Fibroblast of pulmonary artery (primary cell): ENCODE measurements at regions not wholly inside any gene's neighbourhood (a gene's known extent, or its start where the extent isn't known, plus 50 kb on each side); places are given as distances from the start of the nearest gene placed in this dataset.
A peak's percentile ranks its signal among the peaks of the same experiment; 100 is the strongest.

Experiments used
- DNase-seq: peaks from one replicate; pipeline ENCODE4 v3.0.0-alpha.2; 2010; ENCODE audit warnings: low read depth
- H3K4me3 ChIP-seq: replicated peaks from 2 replicates; pipeline ENCODE4 v1.5.1; 2011; ENCODE audit warnings: low read depth, mild to moderate bottlenecking, control low read depth, low read length, moderate library complexity
- CTCF ChIP-seq: IDR thresholded peaks from 2 replicates; pipeline ENCODE4 v1.5.1; 2011; ENCODE audit warnings: mild to moderate bottlenecking, control low read depth, low read length, inconsistent platforms; ENCODE audit errors: missing control alignments

- no peak overlapping the region for H3K4me3 ChIP-seq
- DNase-seq: peak; percentile 9
- no peak for TF ChIP-seq CTCF
Measured at GRCh38 chr2:66836851-66837250, 401.9 kb downstream of the MEIS1 start.

- no peak for TF ChIP-seq CTCF
- no peak overlapping the region for H3K4me3 ChIP-seq
- peak; percentile 96 for DNase-seq
Measured at GRCh38 chr2:66839551-66840320, 404.8 kb downstream of the MEIS1 start.

- peak; percentile 89 for DNase-seq
Measured at GRCh38 chr2:66840321-66841002, 405.5 kb downstream of the MEIS1 start.

GRCh38 chr2:66843847-66844246 is 408.9 kb downstream of the MEIS1 start:
- H3K4me3 ChIP-seq: no peak overlapping the region
- no peak for DNase-seq
- no peak for TF ChIP-seq CTCF

More at GRCh38 chr2:66840321-66841002, 405.5 kb downstream of the MEIS1 start:
- H3K4me3 ChIP-seq: no peak overlapping the region
- no peak for TF ChIP-seq CTCF

- H3K4me3 ChIP-seq: no peak overlapping the region
- peak; percentile 63 for DNase-seq
- no peak for TF ChIP-seq CTCF
Measured at GRCh38 chr2:66845307-66845706, 410.4 kb downstream of the MEIS1 start.

- no peak overlapping the region for H3K4me3 ChIP-seq
- TF ChIP-seq CTCF: no peak
- DNase-seq: no peak
Measured at GRCh38 chr2:66846887-66847286, 412.0 kb downstream of the MEIS1 start.
